HL-60 (cell line): ENCODE measurements at regions not wholly inside any gene's neighbourhood (a gene's known extent, or its start where the extent isn't known, plus 50 kb on each side); places are given as distances from the start of the nearest gene placed in this dataset.
"Not testable (repeated sequence)": the region's sequence is repeated elsewhere in the genome, so short reads cannot be mapped to it uniquely, and the experiment has no call there.

Source experiments
- DNase-seq, 2 experiments: peaks; one replicate each; pipeline ENCODE4 v3.0.0-alpha.2; 2010 to 2020; ENCODE audit warnings: low read depth in 1 of 2, low spot score in 1 of 2
- H3K27ac ChIP-seq: fragments of 250-450 bp; sonication (Bioruptor Pico); replicated peaks from 2 replicates; pipeline ENCODE4 v1.5.1; 2020; ENCODE audit warnings: mild to moderate bottlenecking, moderate library complexity
- H3K27me3 ChIP-seq: fragments of 250-450 bp; sonication (Bioruptor Pico); 2 replicates; pipeline ENCODE4 v1.5.1; 2021; ENCODE audit warnings: mild to moderate bottlenecking, moderate library complexity; ENCODE audit not compliant: insufficient read depth, poor library complexity, severe bottlenecking
- H3K4me3 ChIP-seq: replicated peaks from 2 replicates; pipeline ENCODE4 v1.5.1; 2011; ENCODE audit warnings: mild to moderate bottlenecking, control low read depth, low read length; ENCODE audit not compliant: insufficient read depth
- CTCF ChIP-seq: IDR thresholded peaks from one replicate; pipeline ENCODE4 v1.5.1; 2011; ENCODE audit warnings: low read length, control low read depth, inconsistent platforms; ENCODE audit not compliant: insufficient read depth
- GABPA ChIP-seq: IDR thresholded peaks from 2 replicates; pipeline ENCODE4 v1.6.1; 2012; ENCODE audit warnings: low read depth
- POLR2AphosphoS5 ChIP-seq: IDR thresholded peaks from 2 replicates; pipeline ENCODE4 v1.6.1; 2012; ENCODE audit warnings: low read depth
- REST ChIP-seq: IDR thresholded peaks from 2 replicates; pipeline ENCODE4 v1.6.1; 2012; ENCODE audit warnings: low read depth; ENCODE audit not compliant: insufficient replicate concordance
- SPI1 ChIP-seq: IDR thresholded peaks from 2 replicates; pipeline ENCODE4 v1.6.1; 2012; ENCODE audit warnings: low read depth, mild to moderate bottlenecking, borderline replicate concordance

- TF ChIP-seq GABPA (no peak), REST (no peak), POLR2AphosphoS5 (no peak), SPI1 (no peak), CTCF (no peak)
- H3K27ac ChIP-seq, result no peak overlapping the region
- no peak overlapping the region for H3K4me3 ChIP-seq
- H3K27me3 ChIP-seq, result no peaks in the 10 kb centered on the region
- DNase-seq, result no peak
Observed at GRCh38 chr5:17330386-17330785, 113.0 kb downstream of the BASP1 start.

GRCh38 chr5:17331651-17332050, 114.2 kb downstream of the BASP1 start:
- Histone ChIP-seq H3K4me3 (no peak overlapping the region), H3K27me3 (no peaks in the 10 kb centered on the region), H3K27ac (no peak overlapping the region)
- TF ChIP-seq SPI1 (no peak), REST (no peak), POLR2AphosphoS5 (no peak)
- no peak for DNase-seq

GRCh38 chr5:17333755-17334154, 116.3 kb downstream of the BASP1 start:
- DNase-seq, result no peak
- Histone ChIP-seq H3K4me3 (no peak overlapping the region), H3K27me3 (no peaks in the 10 kb centered on the region), H3K27ac (no peak overlapping the region)
- no peak for TF ChIP-seq SPI1
- no peak for TF ChIP-seq CTCF
- TF ChIP-seq REST, result no peak
- no peak for TF ChIP-seq GABPA
- TF ChIP-seq POLR2AphosphoS5, result no peak

GRCh38 chr5:17336054-17336453, 118.6 kb downstream of the BASP1 start:
- H3K27me3 ChIP-seq, result no peaks in the 10 kb centered on the region
- H3K27ac ChIP-seq, result no peak overlapping the region
- no peak for DNase-seq
- TF ChIP-seq REST, result no peak
- no peak for TF ChIP-seq POLR2AphosphoS5
- TF ChIP-seq GABPA, result no peak
- no peak for TF ChIP-seq SPI1
- no peak for TF ChIP-seq CTCF
- no peak overlapping the region for H3K4me3 ChIP-seq

- H3K27me3 ChIP-seq, H3K4me3 ChIP-seq, H3K27ac ChIP-seq, DNase-seq: not testable (repeated sequence)
Observed at GRCh38 chr5:17336723-17337122, 119.3 kb downstream of the BASP1 start.
